Coronary artery (tissue), 2 donors: ENCODE measurements at regions not wholly inside any gene's neighbourhood (a gene's known extent, or its start where the extent isn't known, plus 50 kb on each side); places are given as distances from the start of the nearest gene placed in this dataset.

Experiments used
- DNase-seq: peaks from one replicate; pipeline ENCODE4 v3.0.0-alpha.2; 2017; ENCODE audit warnings: low spot score
- H3K27ac ChIP-seq, 2 donors: fragments of 200-600 bp; sonication (generic); one replicate each; pipeline ENCODE4 v1.5.1; 2016 to 2019
- H3K4me3 ChIP-seq: fragments of 200-600 bp; sonication (generic); 2 replicates; pipeline ENCODE4 v1.5.1; 2016; ENCODE audit warnings: mild to moderate bottlenecking, moderate library complexity
- CTCF ChIP-seq: fragments of 200-600 bp; sonication (generic); IDR thresholded peaks from one replicate; pipeline ENCODE4 v1.5.1; 2019; ENCODE audit warnings: antibody characterized with exemption

DNA sequence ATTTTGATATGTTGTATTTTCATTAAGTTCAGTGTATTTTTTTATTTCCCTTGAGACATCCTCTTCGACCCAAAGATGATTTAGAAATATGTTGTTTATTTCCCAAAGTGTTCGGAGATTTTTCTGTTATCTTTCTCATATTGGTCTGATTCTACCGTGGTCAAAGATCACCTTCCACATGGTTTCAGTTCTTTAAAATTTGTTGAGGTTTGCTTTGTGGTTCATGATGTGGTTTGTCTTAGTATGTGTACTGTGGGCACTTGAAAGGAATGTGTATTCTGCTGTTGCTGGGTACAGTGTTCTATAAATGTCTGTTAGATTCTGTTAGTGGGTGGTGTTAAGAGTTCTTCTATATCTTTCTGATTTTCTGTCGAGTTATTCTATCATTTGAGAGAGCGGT is 103.4 kb upstream of the FHIT start:
- no peak overlapping the region for H3K27ac ChIP-seq
- no peak for DNase-seq
- no peak overlapping the region for H3K4me3 ChIP-seq
- TF ChIP-seq CTCF, result no peak

DNA sequence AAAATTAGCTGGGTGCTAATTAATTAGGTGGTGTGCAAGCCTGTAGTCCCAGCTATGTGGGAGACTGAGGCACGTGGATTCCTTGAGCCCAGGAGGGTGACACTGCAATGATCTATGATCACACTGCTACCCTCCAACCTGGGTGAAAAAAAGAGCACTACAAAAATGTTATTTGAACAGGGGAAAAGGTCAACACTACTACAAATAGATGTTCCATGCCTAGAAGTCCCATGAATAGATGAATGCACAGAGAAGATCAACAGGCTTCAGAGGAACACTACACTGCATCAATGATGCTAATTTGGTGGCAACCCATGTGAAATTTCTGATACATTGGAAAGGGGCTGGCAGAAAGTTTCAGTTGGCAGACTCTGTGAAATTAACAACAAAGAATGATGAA is 105.4 kb upstream of the FHIT start:
- no peak overlapping the region for H3K4me3 ChIP-seq
- no peak for TF ChIP-seq CTCF
- DNase-seq, result no peak
- H3K27ac ChIP-seq, result no peak overlapping the region

DNA sequence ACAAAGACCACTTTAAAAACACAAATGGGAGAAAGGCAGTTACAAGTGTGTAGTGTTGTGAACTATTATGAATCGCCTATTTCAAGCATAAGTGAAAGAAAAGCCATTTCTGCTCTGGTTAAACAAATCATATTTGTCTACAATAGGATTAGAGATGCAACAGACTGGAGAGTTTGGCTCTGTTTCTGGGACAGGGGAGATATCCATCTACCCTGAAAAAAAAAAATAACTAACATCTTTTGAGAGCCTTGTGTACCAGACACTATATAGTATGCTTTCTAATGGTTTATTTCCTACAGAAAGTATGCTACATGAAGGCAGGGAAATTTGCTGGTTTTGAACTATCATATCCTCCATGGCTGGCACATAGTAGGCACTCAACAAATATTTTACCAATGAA is 106.7 kb upstream of the FHIT start:
- no peak overlapping the region for H3K27ac ChIP-seq
- no peak for TF ChIP-seq CTCF

GRCh38 chr3:61358364-61358763 is 107.1 kb upstream of the FHIT start:
- Histone ChIP-seq H3K27ac (no peak overlapping the region), H3K4me3 (no peak overlapping the region)
- no peak for DNase-seq
- no peak for TF ChIP-seq CTCF

More for the DNA sequence above, 106.7 kb upstream of the FHIT start:
- DNase-seq, result no peak
- H3K4me3 ChIP-seq, result no peak overlapping the region

DNA sequence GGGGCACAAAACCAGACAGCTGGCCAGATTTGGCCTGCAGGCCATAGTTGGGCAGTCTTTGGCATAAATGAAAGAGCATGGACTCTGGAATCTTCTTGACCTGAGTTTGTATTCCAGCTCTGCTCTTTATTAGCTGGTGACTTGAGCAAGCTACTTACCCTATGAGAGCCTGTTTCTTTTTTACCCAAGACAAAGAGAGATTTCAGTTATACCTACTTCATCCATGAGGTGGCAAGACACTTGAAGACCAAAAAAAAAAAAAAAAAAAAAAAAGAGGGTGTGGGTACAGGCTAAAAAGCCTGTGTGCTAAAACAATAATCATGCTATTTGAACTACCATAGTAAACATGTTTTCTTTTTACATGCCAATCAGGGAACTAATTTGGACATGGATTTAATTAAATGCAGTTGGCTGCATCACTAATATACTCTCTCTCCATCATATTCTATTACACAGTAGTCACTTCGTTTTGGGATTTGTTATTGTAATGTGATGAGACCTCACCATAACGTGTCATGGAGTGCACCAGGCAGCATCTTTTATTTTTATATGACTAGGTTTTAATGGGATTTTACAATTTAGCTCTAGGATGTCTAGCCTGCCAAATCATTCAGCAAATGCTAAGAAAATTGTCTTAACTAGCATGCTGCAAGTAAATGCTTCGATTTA is 109.2 kb upstream of the FHIT start:
- no peak overlapping the region for H3K27ac ChIP-seq
- no peak for DNase-seq
- TF ChIP-seq CTCF, result no peak
- no peak overlapping the region for H3K4me3 ChIP-seq

GRCh38 chr3:61369678-61370077 is 118.4 kb upstream of the FHIT start:
- Histone ChIP-seq H3K27ac (no peak overlapping the region), H3K4me3 (no peak overlapping the region)
- TF ChIP-seq CTCF, result no peak
- no peak for DNase-seq

- DNase-seq, result no peak
- no peak for TF ChIP-seq CTCF
- Histone ChIP-seq H3K27ac (no peak overlapping the region), H3K4me3 (no peak overlapping the region)
Observed at GRCh38 chr3:61371123-61371522, 119.9 kb upstream of the FHIT start.
